GM19351 (cell line): ENCODE measurements at regions not wholly inside any gene's neighbourhood (a gene's known extent, or its start where the extent isn't known, plus 50 kb on each side); places are given as distances from the start of the nearest gene placed in this dataset.

Experiments used
- ATAC-seq: cut with Tn5 transposase; IDR thresholded peaks from one replicate; pipeline ENCODE4 v1.9.1; 2021; ENCODE audit warnings: mild to moderate bottlenecking, moderate library complexity; ENCODE audit not compliant: unreplicated experiment

DNA sequence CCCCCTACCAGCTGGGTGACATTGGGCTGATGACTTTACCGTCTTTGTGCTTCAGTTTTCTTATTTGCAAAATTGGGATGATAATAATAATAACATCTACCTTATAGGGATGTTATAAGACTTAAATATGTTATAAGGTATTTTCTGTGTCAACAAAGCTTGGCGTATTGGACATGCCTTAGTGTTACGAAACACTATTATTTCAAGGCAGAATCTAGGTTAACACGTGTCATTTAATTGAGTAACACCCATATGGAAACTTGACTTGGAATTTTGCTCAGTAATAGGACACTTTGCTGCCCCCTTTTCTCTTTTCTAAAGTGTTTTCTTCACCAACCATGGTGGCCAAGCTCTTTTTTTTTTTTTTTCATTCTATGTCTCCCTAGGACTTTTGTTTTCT lies 294.2 kb upstream of the SALL1 start:
- no peak for ATAC-seq

DNA sequence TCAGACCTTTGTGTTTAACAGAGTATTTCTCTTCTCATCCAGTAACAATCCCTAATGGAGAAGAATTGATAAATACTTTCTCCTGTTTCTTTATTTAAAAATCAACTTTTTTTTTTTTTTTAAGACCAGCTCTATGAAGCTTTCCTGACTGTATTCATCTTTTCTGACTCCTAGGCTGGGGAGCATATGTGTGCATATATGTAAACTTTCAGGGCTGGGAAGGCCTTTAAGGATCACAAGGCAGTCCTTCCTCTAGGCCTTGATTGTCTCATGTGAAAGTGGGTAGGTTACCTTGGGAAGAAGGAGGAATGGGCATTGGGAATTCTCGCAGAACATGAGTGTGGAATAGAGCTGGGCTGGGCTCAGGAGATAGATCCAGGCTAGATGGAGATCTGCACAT lies 292.9 kb upstream of the SALL1 start:
- no peak for ATAC-seq

DNA sequence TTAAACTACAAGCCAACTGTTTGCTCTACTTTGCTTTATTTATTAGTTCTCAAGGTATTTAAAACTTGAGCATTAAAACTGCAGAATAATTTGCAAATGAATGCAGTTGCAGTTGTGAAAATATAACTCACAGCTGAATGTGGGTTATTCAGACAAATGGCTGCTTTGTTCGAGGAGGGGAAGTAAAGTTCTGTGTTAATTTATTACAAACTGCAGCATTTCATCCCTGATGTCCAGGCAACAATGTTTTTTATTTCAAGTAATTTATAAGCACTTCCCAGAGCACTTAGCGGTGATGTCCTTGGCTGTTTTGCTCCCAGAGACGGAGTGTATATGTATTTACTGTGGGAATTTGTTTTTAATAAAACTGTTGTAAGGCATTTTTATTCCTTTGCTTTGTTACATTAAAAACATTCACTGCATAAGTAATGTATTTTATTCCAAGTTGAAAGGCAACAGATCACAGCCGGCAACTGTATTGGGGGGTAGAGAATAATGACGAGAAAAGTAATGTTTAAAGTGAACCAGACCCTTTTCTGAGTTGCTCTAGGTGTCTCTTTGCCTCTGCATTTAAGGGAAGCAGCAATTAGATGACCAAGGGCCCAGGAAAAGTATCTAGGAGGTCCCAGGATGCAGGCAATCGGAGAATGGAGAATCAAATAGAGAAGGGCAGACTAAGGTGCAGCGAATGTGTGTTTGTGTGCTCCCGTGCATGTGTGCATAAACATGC lies 291.2 kb upstream of the SALL1 start:
- no peak for ATAC-seq

DNA sequence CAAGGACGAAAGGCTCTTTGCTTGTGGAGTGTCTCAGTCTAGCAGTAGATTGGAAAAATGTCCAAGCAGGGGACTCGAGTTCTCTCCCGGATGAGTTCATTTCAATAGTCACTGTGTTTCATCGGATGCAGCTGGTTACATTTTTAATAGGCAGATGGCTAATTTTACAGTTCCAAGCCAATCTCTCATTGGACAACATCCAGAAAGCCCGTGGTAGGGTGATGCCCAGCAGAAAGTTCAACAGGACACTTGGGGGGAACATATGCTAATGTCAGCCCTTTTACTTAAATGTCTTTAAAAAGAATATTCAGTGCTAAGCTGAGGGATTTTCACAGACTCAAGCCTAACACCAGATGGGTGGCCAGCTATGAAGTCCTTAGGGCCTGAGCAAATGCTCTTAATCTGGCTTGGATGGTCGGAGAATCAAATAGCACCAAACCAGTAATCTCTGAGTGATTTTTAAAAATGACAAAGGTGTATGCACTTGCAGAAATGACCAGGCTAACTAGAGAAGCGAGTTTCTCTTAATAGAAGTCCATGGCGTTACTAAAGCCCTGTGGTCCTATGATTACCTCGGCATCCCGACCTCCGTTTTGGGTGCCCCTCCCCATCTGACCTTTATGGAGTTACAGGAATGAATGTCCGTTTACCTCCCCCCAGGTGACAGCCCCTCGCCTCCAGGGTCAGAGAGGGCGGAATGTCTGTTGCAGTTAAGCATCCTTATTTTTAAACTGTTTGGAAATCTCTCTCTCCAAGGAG lies 289.2 kb upstream of the SALL1 start:
- no peak for ATAC-seq

DNA sequence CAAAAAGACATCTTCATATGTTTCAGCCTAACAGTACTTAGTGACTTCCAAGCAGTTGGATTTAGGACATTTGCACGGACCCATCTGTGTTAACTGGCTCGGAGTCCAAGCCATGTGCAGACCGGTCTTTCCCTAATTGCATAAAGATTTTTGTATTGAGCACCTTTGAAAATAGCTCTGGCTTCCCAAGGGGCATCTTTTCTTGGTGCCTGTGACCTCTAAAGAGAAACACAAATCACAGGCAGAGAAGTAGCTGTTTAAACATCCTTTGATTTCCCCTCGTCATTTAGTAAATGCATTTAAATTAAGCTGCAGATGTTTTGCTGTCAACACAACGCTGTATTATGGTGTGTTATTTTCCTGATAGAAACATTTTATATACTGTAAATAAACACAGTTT lies 288.2 kb upstream of the SALL1 start:
- no peak for ATAC-seq

DNA sequence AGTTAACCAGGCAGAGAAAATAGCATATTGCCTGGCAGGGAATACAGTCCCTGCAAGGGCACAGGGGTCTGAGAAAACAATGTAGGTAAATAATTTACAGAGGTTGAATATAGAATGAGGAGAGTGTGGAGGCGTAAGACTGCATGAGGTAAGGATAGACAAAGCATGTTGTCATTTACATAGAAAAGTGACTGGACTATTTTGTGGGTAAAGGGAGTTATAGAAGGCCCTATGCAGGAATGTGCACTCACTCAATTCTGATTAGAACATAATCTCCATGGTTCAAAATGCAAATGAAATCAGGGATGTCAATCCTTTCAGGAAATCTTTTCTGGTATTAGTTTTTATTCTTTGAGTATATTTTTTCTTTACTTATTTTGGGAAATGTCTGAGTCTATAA lies 285.7 kb upstream of the SALL1 start:
- ATAC-seq, result no peak

DNA sequence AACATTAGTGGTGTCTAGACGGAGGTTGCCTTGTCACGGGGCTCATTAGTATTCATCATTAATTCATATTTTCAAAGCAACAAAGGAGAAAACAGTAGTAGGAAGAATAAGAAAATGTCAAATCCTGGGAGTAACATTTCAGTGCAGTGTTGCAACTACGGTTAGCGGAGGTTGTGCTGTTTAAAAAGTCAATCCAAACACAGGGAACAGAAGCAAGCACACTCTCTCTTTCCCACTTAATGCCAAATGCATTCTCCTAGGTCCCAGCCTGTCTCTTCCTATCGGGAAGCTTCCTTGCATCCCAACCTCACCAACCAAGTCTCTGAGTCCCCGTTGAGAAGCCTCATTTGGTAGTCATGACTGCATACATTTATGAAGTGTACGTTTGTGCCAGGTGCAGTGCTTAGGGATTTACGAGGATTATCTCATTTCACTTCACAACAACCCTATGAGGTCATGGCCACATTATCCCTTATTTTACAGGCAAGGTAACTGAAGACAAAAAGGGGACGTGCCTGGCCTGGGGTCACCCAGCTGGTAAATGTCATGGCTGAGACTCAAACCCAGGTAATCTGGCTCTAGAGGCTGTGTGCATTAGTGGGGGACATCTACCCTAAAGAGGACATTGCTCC lies 283.6 kb upstream of the SALL1 start:
- no peak for ATAC-seq

DNA sequence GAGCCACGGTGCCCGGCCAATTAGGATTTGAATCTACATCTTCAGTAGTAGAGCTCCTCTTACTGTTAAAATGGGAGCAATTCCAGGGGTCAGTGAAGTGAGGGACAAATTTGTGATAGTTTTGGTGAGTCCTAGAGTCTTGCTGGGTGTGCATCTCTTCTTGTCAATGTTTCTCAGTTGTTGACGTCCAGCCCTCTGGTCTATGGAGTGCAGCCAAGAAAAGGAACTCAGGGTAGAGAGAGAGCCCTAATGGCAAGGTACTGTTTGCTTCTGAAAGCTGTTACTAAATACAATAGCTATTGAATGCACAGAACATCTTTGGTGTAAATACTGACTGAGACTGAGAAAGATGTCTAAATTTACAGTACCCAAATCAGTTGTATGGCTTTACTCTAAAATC lies 282.5 kb upstream of the SALL1 start:
- no peak for ATAC-seq

DNA sequence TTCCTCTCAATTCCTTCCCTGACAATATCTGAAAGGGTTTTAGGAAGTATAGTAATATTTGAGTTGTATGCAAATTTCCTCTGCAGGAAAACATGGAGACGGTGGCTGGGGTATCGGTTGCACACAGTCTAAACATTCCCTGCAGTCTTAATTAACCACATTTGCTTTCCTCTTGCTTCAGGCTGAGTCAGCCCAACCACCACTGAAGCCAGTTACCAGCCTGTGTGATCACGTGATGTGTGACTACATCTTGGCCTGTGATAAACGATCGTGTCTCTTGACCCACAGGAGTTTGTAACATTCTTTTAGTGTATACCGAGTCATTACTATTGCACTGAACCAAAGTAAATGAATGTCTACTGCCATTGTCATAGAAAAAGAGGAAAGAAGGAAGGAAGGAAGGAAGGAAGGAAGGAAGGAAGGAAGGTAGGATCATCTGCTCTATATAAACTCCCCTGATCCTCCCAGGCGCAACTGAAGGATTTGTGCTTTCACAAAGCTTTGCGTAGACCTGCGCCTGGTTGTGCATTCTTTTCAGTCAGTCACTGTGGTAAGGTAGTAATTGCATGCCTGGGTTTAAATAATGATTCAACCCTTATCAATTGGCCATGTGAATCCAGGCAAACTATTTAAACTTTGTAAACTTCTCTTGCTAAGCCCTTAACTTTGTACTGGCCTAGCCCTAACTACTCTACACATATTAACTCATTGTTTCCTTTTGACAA lies 280.6 kb upstream of the SALL1 start:
- ATAC-seq, result no peak

DNA sequence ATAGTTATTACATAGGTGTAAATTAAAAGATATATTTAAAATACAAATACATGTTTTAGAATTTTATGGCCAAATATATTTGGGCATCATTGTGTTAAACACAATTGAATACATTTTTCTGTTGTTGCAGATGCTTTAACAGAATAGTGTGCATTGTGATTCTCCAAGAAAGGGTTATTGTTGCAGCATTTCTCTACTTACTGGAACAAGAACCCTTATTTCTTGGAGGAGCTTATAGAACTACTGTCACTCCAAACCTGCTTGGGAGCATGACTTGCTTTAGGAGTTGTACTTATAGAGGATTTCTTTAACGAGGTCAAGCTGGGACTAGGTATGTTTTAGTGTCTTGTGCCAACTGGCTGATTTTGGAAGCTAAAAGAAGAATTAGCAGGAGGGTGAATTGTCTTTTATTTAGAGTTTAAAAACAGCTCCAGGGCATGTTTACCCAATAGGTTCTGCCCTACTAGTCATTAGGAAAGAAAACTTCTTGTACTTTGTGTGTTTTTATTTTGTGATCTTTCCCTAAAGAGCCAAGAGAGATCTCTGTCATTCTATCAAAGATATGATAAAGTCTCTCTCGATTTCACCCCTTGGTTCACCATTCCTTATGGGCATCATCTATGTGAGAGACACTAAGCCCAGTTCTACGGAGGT lies 279.8 kb upstream of the SALL1 start:
- no peak for ATAC-seq

DNA sequence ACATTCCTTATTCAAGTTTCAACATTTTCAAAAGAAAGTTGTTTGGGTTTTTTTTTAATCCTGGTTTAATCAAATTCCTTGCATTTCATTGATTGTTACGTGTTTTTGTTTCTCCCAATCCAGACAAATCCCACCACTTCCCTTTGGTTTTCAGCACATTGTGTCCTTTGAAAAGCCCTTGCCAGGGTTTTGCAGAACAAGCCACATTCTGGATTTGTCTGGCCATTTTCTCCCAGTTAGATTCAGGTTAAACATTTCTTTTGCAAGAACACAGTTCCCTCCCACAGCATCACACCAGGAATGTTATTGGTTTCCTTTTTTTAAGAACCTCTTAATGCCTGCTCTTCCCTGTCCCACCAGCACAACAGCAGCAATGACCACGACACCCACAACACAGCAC lies 278.0 kb upstream of the SALL1 start:
- no peak for ATAC-seq

DNA sequence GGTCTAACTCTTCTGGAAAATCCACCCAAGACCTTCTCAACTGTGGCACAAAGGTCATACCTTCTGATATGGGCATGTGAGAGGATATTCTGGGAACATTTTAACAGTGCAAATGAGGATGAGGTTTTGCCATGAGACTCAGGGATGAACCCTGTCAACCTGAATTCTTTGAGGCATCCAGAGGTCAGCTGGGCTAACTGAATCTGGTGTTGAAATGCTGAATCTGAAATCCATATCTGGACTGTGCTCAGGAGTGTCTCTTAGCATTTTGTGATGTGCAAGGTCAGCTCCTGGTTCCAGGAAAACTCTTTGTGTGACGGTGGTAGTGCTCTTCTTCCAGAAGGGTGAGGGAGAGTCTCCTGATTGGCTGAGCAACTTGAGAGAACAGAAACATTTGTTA lies 276.0 kb upstream of the SALL1 start:
- no peak for ATAC-seq

DNA sequence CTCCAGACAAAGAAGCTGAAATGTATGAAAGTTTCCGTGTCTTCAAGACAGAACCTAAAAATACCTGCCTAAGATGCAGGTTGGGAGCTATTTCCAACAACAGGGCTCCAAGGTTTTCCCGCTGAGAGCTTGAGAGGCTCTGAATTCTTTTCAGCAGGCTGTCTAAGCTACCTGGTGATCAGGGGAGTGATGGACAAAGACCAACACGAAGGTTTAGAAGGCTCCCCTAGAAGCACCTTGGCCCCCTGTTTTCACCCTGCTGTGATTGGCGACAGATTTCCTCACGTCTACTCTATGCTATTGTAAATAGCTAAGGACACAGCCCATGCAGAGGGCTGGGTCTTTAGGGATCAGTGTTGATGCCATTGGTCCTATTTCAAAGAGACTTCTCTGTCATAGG lies 275.2 kb upstream of the SALL1 start:
- no peak for ATAC-seq

DNA sequence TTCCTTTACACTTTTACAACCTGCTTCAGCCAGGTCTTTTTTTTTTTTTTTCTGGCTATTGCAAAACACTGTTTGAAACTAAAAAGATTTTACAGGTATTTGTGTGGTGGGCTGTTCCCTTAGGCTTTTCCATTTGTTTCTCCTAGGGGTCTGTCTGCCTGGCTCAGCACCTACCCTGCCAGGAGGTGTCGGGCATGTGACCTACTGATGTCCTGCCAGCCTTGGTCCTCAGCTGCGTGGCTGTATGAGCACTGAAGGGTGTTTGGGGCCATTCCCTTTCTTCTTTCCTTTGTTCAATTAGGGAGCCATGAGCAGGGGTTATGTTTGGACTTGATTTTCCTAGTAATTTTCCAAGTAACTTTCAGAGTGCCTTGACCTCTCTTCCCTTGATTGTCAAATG lies 269.2 kb upstream of the SALL1 start:
- ATAC-seq, result no peak

DNA sequence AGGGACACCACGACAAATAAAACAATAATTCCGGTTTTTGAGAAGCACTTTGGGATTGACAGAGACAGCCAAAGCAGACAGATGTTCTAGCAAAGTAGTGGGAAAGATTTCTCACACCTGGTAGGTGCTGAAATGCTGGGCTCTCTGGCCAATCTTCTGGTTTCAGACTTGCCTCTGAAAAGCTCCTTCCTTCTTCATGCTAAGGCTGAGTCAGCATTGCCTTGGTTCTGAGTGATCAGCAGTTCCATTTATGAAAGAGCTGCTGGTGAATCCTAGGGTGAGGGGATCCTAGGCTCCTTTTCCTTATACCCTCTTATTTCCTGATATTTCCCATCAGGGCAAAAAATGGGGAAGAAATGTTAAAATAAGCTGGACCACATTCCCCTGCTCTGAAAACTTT lies 268.7 kb upstream of the SALL1 start:
- no peak for ATAC-seq

DNA sequence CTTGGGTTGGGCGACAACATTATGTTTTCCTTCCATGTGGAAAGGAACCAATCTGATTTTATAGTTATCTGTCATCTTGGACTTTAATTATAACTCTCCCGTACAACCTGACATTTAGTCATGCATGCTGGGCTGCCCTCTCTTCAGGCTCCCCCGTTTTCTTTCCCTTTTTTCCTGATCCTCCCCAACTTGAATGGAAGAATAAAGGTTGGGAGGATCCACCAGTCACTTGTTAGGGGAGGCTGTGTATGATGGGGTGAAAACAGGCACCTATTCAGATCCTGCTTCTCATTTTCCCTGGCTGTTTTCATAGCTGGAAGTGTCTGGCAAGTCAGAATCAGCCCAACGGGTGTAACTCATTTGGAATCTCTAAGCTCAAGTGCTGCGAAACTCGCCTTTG lies 267.2 kb upstream of the SALL1 start:
- ATAC-seq, result no peak

DNA sequence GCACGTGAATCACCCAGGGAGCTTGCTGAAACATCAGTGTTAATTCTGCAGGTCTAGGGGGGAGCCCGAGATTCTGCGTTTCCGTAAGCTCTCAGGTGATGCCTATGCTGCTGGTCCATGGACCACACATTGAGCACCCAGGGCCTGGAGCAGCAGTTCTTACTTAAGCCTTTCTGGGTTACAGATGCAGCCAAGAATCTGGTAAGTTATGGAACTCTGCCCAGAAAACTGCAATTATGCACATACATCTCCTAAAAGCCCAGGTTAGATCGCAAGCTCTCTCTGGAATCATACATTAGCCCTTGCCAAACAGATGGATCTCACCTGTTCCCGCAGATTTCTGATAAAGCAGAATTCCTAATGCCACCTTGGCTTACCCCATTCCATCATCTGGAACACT lies 265.9 kb upstream of the SALL1 start:
- ATAC-seq, result no peak

DNA sequence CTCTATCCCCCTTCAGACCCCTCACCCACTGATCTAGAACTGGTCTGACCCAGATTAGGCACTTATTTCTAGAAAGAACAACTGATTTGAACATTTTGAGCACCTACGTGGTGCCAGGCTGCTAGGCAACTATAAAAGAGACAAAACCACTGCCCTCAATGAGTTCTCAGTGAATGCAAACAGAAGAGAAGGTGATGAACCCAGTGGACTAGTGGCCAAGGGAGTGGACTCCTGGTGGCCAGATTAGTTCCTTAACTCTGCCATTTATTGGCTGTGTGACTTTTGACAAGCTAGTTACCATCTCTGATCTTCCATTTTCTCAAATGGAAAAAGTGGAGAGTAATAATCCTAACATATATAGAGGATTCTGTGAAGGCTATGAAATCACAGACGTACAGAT lies 259.1 kb upstream of the SALL1 start:
- no peak for ATAC-seq

DNA sequence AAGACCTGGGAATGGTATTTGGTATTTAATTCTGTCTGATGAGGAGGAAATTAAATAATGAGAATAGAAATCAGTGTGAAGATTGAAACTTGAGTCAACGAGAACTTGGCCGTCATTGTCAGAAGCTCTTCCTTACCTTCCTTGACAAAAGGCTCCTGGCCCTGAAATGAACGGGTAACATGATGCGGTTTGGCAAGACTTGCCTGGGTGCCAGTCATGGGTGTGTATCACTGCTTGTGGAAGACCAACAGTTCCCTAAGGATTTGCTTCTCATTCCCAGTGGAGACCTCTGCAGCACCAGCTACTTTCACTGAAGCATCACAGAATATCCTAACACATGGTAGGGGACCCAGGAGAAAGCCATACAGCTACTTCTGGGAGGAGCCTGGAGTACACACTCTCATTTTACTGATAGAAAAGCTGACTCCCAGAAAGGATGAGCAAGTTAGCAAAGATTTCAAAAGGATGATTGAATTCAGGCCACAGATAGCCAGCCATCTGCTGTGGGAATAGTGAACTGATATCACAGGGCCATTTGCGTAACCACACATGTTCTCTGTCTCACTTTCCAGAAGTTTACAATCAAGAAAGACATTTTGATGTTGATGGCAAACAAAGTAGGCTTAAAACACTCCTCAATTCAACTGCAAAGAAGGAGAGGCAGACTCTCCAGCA lies 258.1 kb upstream of the SALL1 start:
- ATAC-seq, result no peak

DNA sequence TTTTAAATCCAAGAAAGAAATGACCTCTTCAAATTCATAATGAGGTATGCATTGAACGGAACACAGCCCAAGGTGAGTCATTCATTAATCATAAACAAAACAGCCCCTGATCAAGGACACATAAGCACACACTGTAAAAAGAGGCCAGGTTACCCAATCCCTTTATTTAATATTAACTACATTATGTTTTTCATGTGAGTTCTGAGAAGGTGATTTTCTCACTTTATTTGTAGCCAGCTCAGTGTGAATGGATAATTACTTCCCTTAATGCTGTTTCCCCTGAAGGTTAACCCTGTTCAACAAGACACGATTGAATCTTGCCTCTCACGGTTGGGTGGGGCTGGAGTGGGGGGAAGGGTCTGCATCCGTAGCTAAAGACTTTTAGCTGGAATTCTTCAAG lies 257.3 kb upstream of the SALL1 start:
- ATAC-seq, result no peak

DNA sequence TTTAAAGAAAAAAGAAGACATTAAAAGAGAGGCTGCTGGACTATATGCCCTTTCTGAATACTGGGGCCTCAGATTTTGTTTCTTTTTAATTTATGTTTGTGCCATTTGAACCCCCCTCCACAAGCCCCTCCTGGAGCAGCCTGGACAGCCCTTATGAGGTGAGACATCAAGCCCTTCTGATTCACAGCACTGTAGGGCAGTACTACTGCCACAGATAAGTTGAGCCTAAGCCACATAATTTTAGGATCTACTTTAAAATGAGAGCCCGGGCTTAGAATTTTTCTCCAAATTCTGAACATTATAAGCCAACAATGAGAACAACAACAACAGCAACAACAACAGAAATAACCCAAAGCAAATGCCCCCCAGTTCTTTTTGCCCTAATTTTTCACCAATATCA lies 256.9 kb upstream of the SALL1 start:
- no peak for ATAC-seq
